ENCODE measurements at regions not wholly inside any gene's neighbourhood (a gene's known extent, or its start where the extent isn't known, plus 50 kb on each side); places are given as distances from the start of the nearest gene placed in this dataset.

GRCh38 chr7:136312592-136312991, 335.4 kb upstream of the MTPN start:
- intact Hi-C loops (cut with micrococcal nuclease) = no loop called here
- no peak overlapping the region for H3K4me3 Mint-ChIP-seq (ENCODE audit: low read depth)

GRCh38 chr7:136309407-136309806, 332.2 kb upstream of the MTPN start:
- H3K9me3 Mint-ChIP-seq = peaks cover 16% of the 10 kb centered on the region
- DNase-seq (ENCODE audit: low spot score) = no peak
- H3K27ac Mint-ChIP-seq = no peak overlapping the region
- intact Hi-C loops (cut with micrococcal nuclease) = no loop called here
- no peaks in the 10 kb centered on the region for H3K27me3 Mint-ChIP-seq (ENCODE audit: low read depth)
- H3K36me3 Mint-ChIP-seq (ENCODE audit: low read depth) = no peaks in the 10 kb centered on the region
- no peaks in the 10 kb centered on the region for H3K4me1 Mint-ChIP-seq (ENCODE audit: low read depth)
- no peak overlapping the region for H3K4me3 Mint-ChIP-seq (ENCODE audit: low read depth)

More at GRCh38 chr7:136312592-136312991, 335.4 kb upstream of the MTPN start:
- Mint-ChIP-seq H3K36me3 (ENCODE audit: low read depth) (no peaks in the 10 kb centered on the region), H3K4me1 (ENCODE audit: low read depth) (no peaks in the 10 kb centered on the region), H3K9me3 (peaks cover 24% of the 10 kb centered on the region), H3K27ac (no peak overlapping the region), H3K27me3 (ENCODE audit: low read depth) (no peaks in the 10 kb centered on the region)
- no peak for DNase-seq (ENCODE audit: low spot score)

GRCh38 chr7:136308230-136308629, 331.1 kb upstream of the MTPN start:
- Mint-ChIP-seq H3K27me3 (ENCODE audit: low read depth) (no peaks in the 10 kb centered on the region), H3K36me3 (ENCODE audit: low read depth) (no peaks in the 10 kb centered on the region), H3K9me3 (peaks cover 16% of the 10 kb centered on the region), H3K4me3 (ENCODE audit: low read depth) (no peak overlapping the region), H3K27ac (no peak overlapping the region), H3K4me1 (ENCODE audit: low read depth) (no peaks in the 10 kb centered on the region)
- no peak for DNase-seq (ENCODE audit: low spot score)
- intact Hi-C loops (cut with micrococcal nuclease) = no loop called here

GRCh38 chr7:136303162-136303561, 326.0 kb upstream of the MTPN start:
- no peaks in the 10 kb centered on the region for H3K27me3 Mint-ChIP-seq (ENCODE audit: low read depth)
- H3K9me3 Mint-ChIP-seq = peaks cover 5% of the 10 kb centered on the region
- no peak for DNase-seq (ENCODE audit: low spot score)
- H3K4me3 Mint-ChIP-seq (ENCODE audit: low read depth) = no peak overlapping the region
- intact Hi-C loops (cut with micrococcal nuclease) = no loop called here
- no peaks in the 10 kb centered on the region for H3K4me1 Mint-ChIP-seq (ENCODE audit: low read depth)
- H3K36me3 Mint-ChIP-seq (ENCODE audit: low read depth) = no peaks in the 10 kb centered on the region
- no peak overlapping the region for H3K27ac Mint-ChIP-seq

- intact Hi-C loops (cut with micrococcal nuclease) = no loop called here
- Mint-ChIP-seq H3K4me3 (ENCODE audit: low read depth) (no peak overlapping the region), H3K9me3 (peaks cover 3% of the 10 kb centered on the region), H3K36me3 (ENCODE audit: low read depth) (no peaks in the 10 kb centered on the region), H3K27me3 (ENCODE audit: low read depth) (no peaks in the 10 kb centered on the region), H3K27ac (no peak overlapping the region), H3K4me1 (ENCODE audit: low read depth) (no peaks in the 10 kb centered on the region)
- DNase-seq (ENCODE audit: low spot score) = no peak
Observed at GRCh38 chr7:136302049-136302448, 324.9 kb upstream of the MTPN start.

- no peaks in the 10 kb centered on the region for H3K27me3 Mint-ChIP-seq (ENCODE audit: low read depth)
- intact Hi-C loops (cut with micrococcal nuclease) = no loop called here
- H3K9me3 Mint-ChIP-seq = no peaks in the 10 kb centered on the region
- H3K36me3 Mint-ChIP-seq (ENCODE audit: low read depth) = no peaks in the 10 kb centered on the region
- no peak overlapping the region for H3K4me3 Mint-ChIP-seq (ENCODE audit: low read depth)
- no peak overlapping the region for H3K27ac Mint-ChIP-seq
- H3K4me1 Mint-ChIP-seq (ENCODE audit: low read depth) = no peaks in the 10 kb centered on the region
- no peak for DNase-seq (ENCODE audit: low spot score)
Observed at GRCh38 chr7:136294977-136295376, 317.8 kb upstream of the MTPN start.

GRCh38 chr7:136293841-136294391, 316.8 kb upstream of the MTPN start:
- H3K27me3 Mint-ChIP-seq (ENCODE audit: low read depth) = no peaks in the 10 kb centered on the region
- H3K4me1 Mint-ChIP-seq (ENCODE audit: low read depth) = no peaks in the 10 kb centered on the region
- no peak overlapping the region for H3K27ac Mint-ChIP-seq
- no peak for DNase-seq (ENCODE audit: low spot score)
- H3K4me3 Mint-ChIP-seq (ENCODE audit: low read depth) = no peak overlapping the region
- no peaks in the 10 kb centered on the region for H3K36me3 Mint-ChIP-seq (ENCODE audit: low read depth)
- intact Hi-C loops (cut with micrococcal nuclease) = no loop called here
- no peaks in the 10 kb centered on the region for H3K9me3 Mint-ChIP-seq

GRCh38 chr7:136293272-136293671, 316.1 kb upstream of the MTPN start:
- Mint-ChIP-seq H3K27ac (no peak overlapping the region), H3K9me3 (no peaks in the 10 kb centered on the region), H3K4me3 (ENCODE audit: low read depth) (no peak overlapping the region), H3K36me3 (ENCODE audit: low read depth) (no peaks in the 10 kb centered on the region), H3K27me3 (ENCODE audit: low read depth) (no peaks in the 10 kb centered on the region), H3K4me1 (ENCODE audit: low read depth) (no peaks in the 10 kb centered on the region)
- intact Hi-C loops (cut with micrococcal nuclease) = no loop called here
- no peak for DNase-seq (ENCODE audit: low spot score)

- intact Hi-C loops (cut with micrococcal nuclease) = no loop called here
Observed at GRCh38 chr7:136292365-136292764, 315.2 kb upstream of the MTPN start.

GRCh38 chr7:136290351-136290750, 313.2 kb upstream of the MTPN start:
- DNase-seq (ENCODE audit: low spot score) = no peak
- intact Hi-C loops (cut with micrococcal nuclease) = no loop called here
- H3K36me3 Mint-ChIP-seq (ENCODE audit: low read depth) = no peaks in the 10 kb centered on the region
- no peaks in the 10 kb centered on the region for H3K27me3 Mint-ChIP-seq (ENCODE audit: low read depth)
- H3K27ac Mint-ChIP-seq = no peak overlapping the region
- H3K4me3 Mint-ChIP-seq (ENCODE audit: low read depth) = no peak overlapping the region
- H3K9me3 Mint-ChIP-seq = no peaks in the 10 kb centered on the region
- H3K4me1 Mint-ChIP-seq (ENCODE audit: low read depth) = no peaks in the 10 kb centered on the region

More at GRCh38 chr7:136292365-136292764, 315.2 kb upstream of the MTPN start:
- no peak overlapping the region for H3K27ac Mint-ChIP-seq
- no peak overlapping the region for H3K4me3 Mint-ChIP-seq (ENCODE audit: low read depth)
- DNase-seq (ENCODE audit: low spot score) = no peak
- H3K36me3 Mint-ChIP-seq (ENCODE audit: low read depth) = no peaks in the 10 kb centered on the region
- no peaks in the 10 kb centered on the region for H3K27me3 Mint-ChIP-seq (ENCODE audit: low read depth)
- no peaks in the 10 kb centered on the region for H3K9me3 Mint-ChIP-seq
- H3K4me1 Mint-ChIP-seq (ENCODE audit: low read depth) = no peaks in the 10 kb centered on the region

GRCh38 chr7:136278057-136278456, 300.9 kb upstream of the MTPN start:
- intact Hi-C loops (cut with micrococcal nuclease) = no loop called here
- H3K27me3 Mint-ChIP-seq (ENCODE audit: low read depth) = no peaks in the 10 kb centered on the region
- H3K27ac Mint-ChIP-seq = no peak overlapping the region
- no peak overlapping the region for H3K4me3 Mint-ChIP-seq (ENCODE audit: low read depth)
- no peaks in the 10 kb centered on the region for H3K36me3 Mint-ChIP-seq (ENCODE audit: low read depth)
- H3K9me3 Mint-ChIP-seq = no peaks in the 10 kb centered on the region
- no peak for DNase-seq (ENCODE audit: low spot score)
- no peaks in the 10 kb centered on the region for H3K4me1 Mint-ChIP-seq (ENCODE audit: low read depth)

- no peak overlapping the region for H3K27ac Mint-ChIP-seq
- H3K27me3 Mint-ChIP-seq (ENCODE audit: low read depth) = no peaks in the 10 kb centered on the region
- no peaks in the 10 kb centered on the region for H3K4me1 Mint-ChIP-seq (ENCODE audit: low read depth)
- intact Hi-C loops (cut with micrococcal nuclease) = no loop called here
- no peak for DNase-seq (ENCODE audit: low spot score)
- no peaks in the 10 kb centered on the region for H3K9me3 Mint-ChIP-seq
- no peaks in the 10 kb centered on the region for H3K36me3 Mint-ChIP-seq (ENCODE audit: low read depth)
- no peak overlapping the region for H3K4me3 Mint-ChIP-seq (ENCODE audit: low read depth)
Observed at GRCh38 chr7:136275794-136276193, 298.6 kb upstream of the MTPN start.

- H3K4me1 Mint-ChIP-seq (ENCODE audit: low read depth) = no peaks in the 10 kb centered on the region
- DNase-seq (ENCODE audit: low spot score) = no peak
- H3K9me3 Mint-ChIP-seq = no peaks in the 10 kb centered on the region
- H3K36me3 Mint-ChIP-seq (ENCODE audit: low read depth) = no peaks in the 10 kb centered on the region
- intact Hi-C loops (cut with micrococcal nuclease) = no loop called here
- H3K4me3 Mint-ChIP-seq (ENCODE audit: low read depth) = no peak overlapping the region
- no peak overlapping the region for H3K27ac Mint-ChIP-seq
- H3K27me3 Mint-ChIP-seq (ENCODE audit: low read depth) = no peaks in the 10 kb centered on the region
Observed at GRCh38 chr7:136274636-136275345, 297.6 kb upstream of the MTPN start.

Data from activated T-helper 2 cell treated with anti-CD3 and anti-CD28 coated beads, Interferon-gamma antibody, Interleukin-2, Interleukin-4, amounts not matched to agents 10 μg/mL and 5 μg/mL and 100 μg/mL, durations not matched to agents 14 hours and 24 hours and 36 hours (primary cell).